ENCODE measurements at regions not wholly inside any gene's neighbourhood (a gene's known extent, or its start where the extent isn't known, plus 50 kb on each side); places are given as distances from the start of the nearest gene placed in this dataset.

DNA sequence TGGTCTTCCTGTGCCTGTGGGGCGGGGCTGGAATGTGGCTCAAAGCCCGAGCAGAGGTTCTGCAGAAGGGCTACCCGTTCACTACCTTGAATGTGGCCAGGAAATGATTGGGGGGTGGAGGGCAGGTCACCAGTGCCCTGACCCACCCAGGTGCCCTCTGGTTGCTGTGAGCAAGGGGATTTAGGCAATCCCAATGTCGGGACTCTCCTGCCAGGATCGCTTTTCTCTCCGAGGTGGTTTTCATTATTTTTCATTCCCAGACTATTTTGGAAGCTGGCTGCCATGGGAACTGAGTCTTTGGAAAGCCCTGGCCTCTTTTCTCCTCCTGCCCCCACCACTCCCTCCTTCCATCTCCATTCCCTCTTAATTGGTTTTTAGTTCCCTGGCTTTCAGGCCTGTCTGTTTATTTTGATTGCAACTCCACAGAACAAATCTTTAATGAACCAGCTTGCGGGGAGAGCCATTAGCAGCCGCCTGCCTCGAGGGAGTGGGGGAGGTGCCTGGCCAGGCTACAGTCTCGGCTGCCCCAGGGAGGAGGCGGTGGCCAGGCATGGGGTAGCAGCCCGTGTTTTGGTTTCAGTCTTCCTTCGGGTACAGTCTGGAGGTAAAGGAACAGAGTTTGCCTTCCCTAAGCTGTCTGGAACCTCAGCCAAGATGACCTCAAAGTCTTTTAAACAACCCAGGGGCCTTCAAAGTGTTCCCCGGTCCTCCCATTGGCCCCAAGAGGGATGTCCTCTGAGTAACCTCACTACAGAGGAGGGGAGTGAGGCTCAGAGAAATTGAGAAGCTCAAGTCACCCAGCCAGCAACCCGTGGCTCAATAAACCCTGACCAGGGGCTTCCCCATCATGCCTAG lies 114.4 kb upstream of the HAAO start:
- DNase-seq: peak in 39 of 56 donors; percentile 13 to 86 (median 36)

GRCh38 chr2:42906111-42906556 lies 113.8 kb upstream of the HAAO start:
- no peak for DNase-seq

DNA sequence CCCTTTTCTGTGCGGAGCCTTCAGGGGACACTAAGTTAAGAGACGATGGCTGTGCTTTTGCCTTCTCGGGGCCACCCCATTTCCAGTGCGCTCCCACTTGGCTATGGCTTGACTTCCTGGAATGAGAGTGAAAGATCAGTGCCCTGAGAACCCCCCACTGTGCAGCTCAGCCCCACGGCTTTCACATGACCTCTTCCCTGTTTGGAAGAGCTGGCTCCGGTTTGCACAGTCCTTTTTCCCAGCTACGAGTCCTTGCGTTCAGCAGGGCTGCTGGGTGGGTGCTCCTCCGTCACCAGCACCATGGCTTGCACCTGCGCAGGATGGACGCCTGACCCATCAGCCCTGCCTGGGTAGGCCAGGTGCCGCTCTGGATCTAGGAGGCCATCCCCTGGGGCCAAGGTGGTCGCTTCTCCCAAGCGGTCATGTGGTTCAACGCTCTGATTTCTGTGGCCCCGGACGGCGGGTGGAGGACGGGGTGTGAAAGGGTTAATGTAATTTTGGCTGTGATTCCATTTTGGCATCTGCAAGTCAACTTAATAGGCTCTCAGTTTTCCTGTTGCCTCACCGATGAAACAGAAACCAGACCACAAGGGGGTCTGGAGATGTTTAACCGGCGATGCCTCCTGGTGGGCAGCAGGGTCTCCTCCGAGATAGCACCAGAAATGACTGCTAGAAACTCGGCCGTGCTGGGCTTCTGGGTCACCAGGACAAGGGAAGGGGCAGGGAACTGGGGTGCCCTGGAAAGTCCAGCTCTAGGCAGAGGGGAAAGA lies 113.1 kb upstream of the HAAO start:
- DNase-seq: no peak

GRCh38 chr2:42904576-42904876 lies 112.1 kb upstream of the HAAO start:
- DNase-seq: no peak

DNA sequence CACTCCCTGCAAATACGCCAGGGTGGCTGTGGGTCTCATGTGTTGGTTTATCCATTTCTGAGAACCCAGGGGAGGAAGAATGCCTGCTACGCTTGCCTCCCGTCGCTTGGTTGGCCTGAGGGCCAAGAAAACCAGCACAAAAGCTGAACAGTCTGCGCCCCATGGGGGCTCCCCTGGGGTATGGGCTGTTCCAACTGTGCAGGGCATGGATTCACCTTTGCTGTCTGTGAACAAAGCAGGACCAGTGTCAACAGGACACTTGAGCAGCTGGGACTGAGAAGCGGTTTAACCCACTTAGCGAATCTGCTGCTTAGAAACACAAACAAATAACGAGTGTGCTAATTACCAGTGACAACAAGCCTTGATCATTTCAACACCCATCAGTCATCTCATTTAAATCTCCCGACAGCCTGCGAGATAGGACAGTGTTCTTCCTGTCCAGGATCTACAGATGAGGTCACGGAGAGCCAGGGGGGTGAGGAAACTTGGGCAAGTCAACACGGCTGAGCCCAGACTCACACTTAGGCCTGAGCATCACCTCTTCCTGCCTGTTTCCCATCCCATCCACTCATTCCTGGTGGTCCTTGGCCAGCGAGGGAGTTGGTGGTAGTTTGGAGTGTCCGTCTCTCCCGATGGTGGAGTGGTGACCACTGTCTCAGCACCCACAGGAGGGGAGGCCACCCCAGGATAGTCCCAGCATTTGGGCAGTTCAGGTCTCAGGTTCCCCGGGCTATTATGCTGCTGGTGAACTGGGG lies 111.6 kb upstream of the HAAO start:
- no peak for DNase-seq

- DNase-seq: no peak
Observed at GRCh38 chr2:42902939-42903709, 110.7 kb upstream of the HAAO start.

GRCh38 chr2:42901076-42901640 lies 108.8 kb upstream of the HAAO start:
- DNase-seq: no peak

DNA sequence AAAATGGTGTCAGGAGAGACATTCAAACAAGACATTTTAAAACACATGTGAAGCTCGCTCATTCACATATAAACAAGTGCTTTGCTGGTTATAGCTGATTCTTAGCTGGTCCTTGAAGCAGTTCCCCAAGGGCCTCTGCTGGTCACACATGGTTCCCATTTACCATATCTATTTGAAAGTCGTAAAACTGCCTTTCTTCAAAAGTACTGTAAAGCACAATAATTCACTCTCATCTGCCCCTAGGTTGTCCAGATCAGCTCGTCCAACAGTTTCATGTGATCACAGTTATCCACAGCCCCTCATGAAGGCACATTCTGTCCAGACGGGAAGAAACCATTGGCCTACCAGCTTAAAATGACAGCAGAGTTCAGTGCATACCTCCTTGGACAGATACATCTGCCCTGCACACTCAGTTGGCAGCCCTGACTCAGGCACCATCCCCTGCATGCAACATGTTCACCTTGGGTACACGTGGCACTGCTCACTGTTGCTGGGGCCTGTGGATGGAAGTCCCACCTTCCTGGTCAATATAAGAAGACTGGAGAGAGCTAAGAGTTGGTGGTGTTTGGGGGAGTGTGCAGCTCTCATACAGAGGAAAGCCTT lies 108.0 kb upstream of the HAAO start:
- no peak for DNase-seq

GRCh38 chr2:42897358-42897757 lies 105.0 kb upstream of the HAAO start:
- DNase-seq: no peak

DNA sequence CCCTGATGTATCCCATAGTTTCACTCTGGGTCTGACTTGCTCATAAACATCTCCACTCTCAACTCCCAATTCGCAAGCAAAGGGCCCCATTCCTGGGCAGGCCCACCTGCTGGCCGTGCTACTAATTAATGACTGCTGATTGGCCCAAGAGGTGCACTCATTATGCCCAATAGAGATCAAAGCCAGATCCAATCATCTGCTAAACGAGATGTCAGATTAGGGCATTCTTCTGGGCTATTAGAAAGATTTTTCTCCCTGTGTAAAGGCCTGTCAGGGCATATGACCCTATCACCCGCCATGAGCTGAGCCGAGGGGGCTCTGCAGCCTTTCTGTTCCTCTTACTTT lies 103.4 kb upstream of the HAAO start:
- no peak for DNase-seq

- DNase-seq: no peak
Observed at GRCh38 chr2:42895134-42895790, 102.9 kb upstream of the HAAO start.

DNA sequence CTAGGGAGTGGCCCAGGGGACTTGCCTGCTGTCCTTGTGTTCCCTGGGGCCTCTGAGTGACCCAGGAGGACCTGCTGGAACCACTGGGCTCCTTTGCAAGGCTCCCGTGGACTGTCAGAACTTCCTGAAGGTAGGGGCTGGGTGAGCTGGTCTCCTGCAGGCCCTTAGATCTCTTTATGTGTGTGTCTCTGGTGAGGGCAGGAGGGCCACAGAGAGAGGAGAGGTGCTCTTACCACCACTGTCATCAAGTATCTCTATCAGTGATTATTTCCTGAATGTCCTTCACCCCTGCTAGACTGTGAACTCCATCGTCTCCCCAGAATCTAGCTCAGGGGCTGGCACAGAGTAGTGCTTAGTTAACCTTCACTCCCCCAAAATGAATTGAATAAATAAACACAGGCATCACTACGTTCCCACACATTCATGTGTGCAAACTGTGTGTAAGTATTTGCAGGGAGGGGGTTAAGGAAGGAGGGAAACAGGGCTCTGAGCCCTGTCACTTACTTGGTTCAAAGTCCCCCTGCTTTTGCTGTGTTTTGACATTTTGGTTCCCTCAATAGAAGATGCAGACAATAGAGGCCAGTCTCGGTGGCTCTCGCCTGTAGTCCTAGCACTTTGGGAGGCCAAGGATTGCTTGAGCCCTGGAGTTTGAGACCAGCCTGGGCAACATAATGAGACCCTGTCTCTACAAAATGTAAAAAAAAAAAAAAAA lies 100.8 kb upstream of the HAAO start:
- DNase-seq: no peak

GRCh38 chr2:42890791-42891355 lies 98.5 kb upstream of the HAAO start:
- no peak for DNase-seq

- no peak for DNase-seq
Observed at GRCh38 chr2:42888321-42889245, 96.2 kb upstream of the HAAO start.

DNA sequence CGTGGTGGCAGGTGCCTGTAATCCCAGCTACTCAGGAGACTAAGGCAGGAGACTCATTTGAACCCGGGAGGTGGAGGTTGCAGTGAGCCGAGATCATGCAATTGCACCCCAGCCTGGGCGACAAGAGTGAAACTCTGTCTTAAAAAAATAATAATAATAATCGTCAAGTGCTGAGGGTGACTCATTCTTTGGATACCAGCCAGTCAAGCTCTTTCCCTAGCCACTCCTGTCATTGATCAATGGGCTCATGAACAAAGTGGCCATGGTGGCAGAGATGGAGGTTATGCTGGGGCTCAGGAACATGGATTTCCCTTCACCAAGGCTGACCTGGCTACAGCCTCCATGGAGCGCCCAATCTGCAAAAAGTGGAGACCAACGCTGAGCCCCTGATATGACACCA lies 94.5 kb upstream of the HAAO start:
- DNase-seq: no peak

DNA sequence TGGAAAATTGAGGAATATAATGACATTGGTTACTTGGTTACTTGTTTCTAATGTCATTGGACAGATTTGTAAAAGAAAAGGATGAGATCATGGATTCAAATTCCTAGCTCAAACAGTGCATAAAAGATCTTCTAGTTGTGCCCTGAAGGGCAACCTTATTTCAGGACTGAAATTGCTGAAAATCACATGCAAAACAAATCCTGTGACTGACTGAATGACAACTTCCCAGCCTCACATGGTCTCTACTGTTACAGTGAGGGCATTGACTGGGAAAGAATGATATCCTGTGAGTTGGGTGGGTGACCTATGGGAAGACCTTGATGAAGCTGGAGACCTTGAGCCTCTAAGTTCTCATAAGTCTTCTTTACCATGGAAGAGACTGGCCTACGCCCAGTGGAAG lies 90.4 kb upstream of the HAAO start:
- DNase-seq: no peak

GRCh38 chr2:42881732-42882131 lies 89.3 kb upstream of the HAAO start:
- no peak for DNase-seq

All from amygdala (tissue), 56 donors.